GM19468 (cell line): ENCODE measurements at regions not wholly inside any gene's neighbourhood (a gene's known extent, or its start where the extent isn't known, plus 50 kb on each side); places are given as distances from the start of the nearest gene placed in this dataset.

Experiments used
- ATAC-seq: cut with Tn5 transposase; IDR thresholded peaks from one replicate; pipeline ENCODE4 v1.9.1; 2021; ENCODE audit warnings: mild to moderate bottlenecking, moderate library complexity, moderate number of reproducible peaks; ENCODE audit not compliant: unreplicated experiment; ENCODE audit errors: extremely low read depth

DNA sequence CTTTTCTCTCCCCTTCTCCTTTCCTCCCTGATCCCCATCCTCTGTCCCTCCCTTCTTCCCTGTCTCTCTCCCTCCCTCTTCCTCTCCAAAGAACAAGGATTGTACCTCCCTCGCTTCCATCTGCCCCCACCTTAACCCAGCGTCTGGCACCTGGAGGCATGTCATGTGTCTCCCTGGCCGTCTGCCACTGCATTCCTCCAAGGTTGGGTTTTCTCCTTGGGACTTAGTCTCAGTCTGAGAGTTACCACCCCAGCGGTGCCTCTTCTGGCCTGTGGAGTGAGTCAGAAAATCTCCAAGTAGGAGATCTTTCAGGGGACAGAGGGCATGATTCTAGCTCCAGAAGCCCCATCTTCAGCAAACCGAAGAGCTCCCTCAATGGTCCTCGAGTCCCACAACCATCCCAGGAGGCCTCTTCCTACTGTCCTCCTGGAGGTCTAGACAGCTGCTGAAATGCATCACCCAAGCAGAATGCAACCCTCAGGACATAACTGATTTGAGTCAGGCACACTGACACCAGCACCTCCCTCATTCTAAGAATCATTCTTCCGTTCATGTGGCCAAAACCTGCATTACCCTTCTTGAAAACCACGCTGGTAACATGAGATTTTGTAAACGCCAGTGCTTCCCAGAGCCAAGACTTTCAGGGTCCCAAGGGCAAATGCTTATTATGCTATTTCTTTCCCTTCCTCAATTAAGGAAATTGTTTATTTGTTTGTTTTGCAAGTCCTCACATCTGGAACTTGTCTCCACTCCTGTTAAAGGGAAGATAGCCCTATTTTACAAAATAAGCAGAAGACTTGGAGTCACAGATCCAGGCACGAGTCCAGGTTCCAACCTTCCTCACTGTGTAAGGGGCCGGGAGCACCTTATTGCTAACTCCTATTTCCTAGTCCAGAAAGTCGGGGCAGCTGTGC is 463.2 kb downstream of the BCL11B start:
- ATAC-seq: no peak

DNA sequence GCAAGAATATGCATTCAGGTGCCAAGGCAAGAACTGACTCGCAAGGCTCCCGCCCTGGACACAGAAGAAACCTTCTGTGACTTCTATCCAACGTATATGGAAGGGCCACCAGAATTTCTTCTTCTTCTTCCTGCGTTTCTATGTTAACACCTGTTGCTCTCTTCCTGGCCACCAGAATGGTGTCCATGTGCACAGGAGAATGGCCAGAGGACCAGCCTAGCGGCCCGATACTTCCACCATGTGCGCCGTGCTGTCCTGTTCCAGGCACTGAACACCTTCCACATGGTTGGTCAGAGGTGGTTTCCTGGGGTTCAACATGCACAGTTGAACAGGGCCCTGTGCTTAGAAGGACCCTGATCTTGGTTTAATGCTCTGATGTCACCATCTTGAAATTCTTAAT is 455.8 kb downstream of the BCL11B start:
- no peak for ATAC-seq

DNA sequence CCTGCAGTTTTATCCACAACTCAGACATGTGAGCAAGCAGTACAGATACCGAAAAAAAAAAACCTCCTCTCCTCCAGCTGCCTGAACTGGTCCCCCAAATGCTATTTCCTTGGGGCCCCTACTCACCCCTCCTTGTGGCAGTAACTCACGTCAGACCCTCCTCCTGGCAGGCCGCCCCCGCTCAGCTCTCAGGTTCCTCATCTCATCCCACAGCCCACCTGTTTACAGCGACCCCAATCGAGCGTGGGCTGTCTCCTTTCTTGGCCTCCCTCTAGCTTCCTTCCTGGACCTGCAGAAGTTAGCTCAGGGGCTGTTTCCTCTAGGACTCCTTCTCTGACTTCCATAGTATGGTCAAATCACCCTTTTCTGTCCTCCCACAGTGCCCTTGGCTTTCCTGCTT is 455.3 kb downstream of the BCL11B start:
- no peak for ATAC-seq

DNA sequence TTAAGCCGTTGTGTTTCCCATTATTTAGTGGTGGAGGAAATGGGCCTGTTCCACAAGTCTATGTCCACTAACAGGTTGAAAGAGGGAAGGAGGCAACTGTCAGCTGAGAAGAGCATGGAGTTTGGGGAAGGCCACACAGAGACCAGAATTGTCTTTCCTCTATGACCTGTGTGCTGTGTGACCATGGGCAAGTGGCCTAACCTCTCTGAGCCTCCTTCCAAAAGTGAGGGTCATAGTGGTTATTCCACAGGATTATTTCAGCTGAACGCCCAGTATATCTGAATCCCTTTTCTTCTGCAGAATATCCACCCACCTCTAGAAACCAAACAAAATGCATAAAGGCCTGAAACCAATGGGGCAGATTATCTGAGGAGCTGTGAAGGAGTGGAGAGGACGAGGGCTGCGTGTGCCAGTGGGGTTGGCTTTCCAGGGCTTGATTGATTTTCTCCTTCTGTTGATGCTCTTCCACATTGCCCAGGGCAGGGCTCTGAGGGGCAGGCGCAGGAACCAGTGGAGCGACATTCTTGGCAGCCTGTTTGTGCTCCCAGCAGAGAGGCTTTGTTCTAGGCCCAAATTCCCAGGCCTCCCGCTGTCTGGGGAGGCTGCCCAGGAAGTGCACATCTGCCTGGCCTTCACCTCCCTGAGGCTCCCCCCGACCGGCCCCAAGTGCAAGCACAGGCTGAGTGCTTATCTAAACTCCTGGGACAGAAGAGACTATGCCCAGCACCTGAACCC is 452.7 kb downstream of the BCL11B start:
- no peak for ATAC-seq

DNA sequence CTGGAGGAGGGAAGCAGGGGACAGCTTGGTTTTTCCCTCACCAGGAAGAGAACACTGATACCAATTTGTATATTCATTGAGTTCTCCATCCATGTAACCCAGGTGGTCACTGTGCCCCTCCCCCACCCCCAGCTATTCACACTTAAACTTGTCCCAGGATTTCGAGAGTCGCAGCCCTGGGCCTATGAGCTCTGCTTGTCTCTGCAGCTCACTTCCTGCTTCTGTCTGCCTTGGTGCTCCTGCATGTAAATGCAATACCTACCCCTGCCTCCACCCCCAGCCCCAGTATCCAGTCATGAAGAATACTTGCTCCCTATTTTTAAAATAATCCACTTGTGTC is 452.2 kb downstream of the BCL11B start:
- ATAC-seq: no peak

DNA sequence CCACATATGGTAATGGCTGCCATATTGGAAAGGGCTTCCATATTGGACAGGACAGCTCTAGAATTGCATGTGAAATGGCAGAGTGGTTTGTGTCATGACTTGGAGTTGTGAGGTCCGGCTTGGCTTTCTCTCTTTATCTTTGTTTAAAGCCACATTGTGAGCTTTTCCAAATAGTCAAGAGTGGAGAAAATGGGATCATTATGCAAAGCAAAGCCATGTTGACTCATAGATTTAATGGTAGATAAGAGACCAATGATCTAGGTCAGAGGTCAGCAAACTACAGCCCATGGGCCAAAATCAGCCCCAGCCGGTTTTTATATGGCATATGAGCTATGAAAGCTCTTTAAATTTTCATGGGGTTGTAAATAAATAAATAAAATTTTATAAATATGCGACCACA is 449.1 kb downstream of the BCL11B start:
- no peak for ATAC-seq

DNA sequence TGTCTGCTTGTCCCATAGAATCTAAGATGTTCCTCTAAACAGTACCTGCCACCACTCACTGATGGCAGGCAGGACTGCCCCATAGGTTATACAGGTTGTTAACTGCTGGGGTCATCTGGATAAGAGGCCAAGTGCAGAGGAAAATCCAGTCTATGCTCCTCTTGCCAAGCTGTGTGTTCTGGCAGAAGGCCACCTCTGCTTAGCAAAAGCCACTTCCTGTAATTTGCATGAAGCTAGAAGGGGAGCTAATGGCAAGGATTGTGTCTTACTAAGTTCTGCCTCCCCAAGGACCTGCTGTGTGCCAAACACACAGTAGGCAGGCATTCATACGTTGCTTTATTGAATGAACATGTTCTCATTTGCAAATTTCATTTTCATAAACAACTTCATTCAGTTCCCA is 445.4 kb downstream of the BCL11B start:
- ATAC-seq: no peak

DNA sequence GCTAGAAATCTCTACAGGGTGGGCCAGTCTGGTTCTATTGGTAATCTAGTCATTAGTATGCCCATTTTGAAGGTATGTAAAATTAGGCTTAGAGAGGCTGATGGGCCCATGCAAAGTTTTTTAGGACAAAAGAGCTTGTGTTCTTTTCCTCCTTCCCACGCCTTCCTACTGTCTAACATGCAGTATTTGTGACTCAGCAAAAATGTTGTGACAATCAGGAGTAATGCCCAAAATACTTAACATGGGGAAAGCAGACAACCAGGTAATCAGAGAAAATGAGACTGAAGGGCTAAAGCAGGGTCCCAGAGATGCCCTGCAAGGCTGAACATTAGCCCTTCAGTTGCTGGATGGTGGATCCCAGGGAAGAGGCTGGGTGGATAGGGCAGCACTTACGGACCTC is 437.9 kb downstream of the BCL11B start:
- no peak for ATAC-seq

DNA sequence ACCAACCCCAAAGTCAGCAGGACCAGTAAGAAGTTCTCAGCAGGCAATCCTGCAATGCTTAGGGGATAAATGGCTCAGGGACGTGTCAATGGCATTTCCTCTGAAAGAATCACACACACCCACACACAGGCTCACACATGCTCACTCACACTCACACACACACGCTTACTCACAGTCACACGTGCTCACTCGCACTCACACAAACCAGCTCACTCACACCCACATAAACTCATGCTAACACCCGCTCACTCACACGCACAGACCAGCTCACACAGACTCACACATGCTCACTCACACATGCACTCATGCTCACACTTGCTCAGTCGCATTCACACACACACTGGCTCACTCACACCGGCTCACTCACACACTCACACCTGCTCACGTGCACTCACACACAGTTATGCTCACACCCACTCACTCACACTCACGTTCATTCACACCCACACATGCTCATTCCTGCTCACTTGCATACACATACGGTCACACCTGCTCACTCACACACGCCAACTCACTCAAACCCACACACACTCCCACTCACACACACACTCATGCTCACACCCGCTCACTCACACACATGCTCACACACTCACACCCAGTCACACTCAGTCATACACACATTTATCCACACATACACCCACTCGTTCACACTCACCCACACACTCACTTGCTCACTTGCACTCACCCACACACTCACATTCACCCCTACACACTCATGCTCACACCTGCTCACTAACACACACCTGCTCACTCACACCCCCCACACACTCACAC is 436.8 kb downstream of the BCL11B start:
- ATAC-seq: no peak

DNA sequence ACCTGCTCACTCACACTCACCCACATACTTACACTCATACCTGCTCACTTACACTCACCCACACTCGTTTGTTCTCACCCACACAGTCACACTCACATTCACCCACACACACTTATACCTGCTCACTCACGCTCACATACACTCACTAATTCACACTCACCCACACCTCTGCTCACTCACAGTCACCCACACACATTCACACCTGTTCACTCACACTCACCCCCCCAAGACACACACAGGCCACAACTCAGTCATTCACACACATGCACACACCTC is 436.2 kb downstream of the BCL11B start:
- ATAC-seq: no peak

DNA sequence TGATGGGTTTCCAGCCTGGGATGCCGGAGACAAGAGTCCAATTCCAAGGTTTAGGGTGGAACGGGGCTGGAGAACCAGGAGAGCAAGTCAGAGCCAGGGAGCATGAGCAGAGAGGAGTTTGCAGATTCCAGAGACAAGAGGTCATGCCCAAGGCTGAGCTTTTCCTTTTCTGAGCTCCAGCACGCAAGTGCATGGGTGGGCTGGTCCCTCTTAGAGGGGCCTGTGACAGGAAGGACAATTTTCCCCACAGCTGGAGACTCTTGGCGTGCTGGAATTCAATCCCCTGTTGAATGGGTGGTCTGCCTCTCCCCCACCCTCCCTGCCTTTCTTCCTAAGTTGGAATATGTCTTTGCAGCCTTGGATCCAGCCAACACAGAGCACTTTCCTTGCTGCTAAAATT is 431.9 kb downstream of the BCL11B start:
- ATAC-seq: no peak

DNA sequence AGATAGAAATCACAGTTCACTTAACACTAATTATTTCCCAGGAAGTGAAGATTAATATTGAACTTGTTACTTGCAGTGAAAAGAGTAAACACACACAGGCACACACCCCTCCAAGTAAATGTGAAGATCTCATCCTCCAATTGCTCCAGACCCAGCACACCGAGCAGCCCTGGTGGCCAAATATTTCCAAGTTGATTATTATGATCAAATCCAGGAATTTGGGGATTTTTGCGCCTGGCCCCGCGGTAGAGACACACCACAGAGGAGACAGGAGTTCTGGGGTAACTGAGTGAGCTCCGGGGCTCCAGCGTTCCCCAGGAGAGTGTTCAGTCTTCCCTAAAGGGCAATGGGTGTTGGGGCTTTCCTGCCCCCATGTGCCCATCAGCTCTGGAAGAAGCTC is 431.5 kb downstream of the BCL11B start:
- no peak for ATAC-seq

DNA sequence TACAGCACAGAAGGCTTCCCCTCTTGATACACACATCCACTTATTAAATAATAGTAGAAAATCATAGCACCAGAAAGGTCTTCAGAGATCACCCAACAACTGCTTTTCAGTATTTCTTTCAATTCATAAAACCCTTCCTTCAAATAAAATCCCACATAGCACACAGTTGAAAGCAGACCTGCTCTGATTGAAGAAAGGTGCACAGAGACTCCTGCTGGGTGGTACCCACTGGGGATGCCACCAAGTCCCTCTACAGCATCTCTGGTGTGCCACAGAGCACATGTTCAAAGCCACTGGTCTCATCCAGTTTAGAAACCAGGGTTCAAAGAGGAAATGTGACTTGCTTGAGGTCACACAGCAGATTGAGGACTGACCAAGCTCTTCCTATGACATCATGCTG is 427.5 kb downstream of the BCL11B start:
- ATAC-seq: no peak

DNA sequence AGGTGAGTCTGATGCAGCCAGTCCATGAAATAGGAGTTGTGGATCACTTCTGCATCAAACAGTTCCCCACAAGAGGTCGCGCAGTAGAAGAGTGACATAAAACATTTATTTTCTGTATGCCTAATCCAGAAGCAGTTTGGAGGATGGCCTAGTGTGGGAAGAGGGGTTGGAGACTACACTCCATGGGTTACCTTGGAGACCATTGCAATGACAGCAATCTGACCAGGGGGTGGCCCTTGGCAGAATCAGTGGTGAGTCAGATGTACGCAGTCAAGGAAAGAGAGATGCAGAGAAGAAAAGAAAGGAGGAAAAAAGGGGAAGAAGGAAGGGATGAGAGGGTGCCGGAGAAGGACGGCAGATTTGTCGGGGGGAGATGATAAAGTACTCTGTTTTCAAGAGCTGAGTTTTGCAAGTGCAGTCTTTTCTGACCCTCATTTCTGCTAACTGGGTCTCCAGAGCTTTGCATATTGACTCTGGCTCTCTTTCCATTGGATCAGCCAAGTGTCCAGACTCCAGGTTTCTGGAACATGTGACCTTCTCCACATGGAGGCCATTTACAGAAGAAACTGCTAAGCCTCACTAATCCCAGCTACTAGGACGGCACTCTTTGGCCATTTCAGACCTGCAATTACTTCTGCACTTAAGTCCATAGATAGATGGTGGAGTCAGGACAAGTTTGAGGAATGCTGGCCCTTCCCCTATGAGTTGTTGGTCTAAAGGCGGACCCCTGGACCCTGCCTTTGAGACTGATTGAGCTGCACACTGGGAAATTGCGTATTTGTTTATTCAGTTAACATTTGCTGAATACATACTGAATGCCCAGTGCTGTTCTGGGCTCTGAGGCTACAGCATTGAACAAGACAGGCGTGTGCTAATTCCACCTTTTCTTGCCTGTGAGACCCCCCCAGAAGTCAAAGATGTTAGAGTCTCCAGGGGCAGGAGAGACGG is 424.2 kb downstream of the BCL11B start:
- ATAC-seq: no peak

DNA sequence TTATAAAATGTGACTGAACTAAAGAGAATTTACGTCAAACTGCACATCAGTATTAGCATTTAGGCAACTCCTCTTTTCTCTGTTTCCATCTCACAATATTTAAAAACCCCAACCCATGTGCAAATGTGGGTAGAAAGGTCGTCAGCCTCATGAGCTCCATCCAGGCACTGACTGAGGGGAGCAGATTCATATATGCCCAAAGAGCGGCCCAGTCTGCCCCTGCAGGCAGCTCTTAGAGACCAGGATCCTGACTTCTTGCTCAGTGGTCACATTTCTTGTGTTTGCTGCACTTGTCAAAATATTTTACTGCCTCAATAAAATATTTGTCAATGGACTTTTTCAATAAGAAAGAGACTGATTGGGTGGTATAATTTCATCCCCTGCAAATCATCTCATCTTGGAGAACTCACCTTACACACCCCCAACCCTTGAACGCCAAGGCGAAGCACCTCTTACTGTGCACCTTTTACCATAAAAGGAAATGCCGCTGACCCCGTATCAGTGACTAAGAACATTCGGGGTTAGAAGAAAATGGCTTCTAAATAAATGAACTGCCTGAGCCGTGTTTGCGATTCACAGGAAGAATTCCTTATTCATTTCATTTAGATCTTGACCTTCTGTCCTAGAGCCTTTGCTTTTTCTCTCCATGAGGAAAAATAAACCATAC is 418.8 kb downstream of the BCL11B start:
- no peak for ATAC-seq

DNA sequence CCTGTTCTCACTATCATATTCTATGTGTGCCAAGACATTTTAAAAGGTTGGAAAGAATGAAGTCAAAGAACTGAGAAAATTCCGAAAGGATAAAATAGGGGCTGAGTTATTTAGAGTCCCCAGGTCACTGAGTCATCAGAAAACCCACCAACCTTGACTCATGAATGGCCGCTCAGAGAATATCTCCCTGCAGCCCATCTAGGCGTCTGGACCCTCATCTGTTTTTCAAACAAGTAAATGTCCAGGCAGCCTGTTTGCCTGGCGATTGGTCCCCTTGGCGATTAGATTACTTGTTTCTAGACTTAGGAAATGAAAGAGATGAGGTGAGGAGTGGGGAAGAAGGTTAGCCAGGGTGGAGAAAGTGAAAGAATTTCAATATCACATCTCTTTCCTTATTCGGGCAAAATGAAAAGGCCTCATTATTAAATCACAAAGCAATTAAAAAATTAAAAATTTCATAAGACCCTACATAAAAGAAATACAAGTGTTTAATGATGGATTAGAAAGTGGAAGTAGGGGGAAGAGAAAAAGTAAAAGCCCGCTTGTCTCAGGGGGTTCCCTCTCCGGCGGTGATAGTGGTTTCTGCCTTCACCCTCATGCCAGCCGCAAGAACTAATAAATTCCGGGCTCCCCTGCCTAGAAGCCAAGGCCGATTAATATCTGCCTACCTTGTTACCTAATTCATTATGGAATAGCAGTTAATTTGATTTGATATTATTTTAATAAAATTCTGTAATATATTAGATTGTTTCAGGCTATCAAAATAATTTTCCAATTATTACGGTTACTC is 415.9 kb downstream of the BCL11B start:
- no peak for ATAC-seq

DNA sequence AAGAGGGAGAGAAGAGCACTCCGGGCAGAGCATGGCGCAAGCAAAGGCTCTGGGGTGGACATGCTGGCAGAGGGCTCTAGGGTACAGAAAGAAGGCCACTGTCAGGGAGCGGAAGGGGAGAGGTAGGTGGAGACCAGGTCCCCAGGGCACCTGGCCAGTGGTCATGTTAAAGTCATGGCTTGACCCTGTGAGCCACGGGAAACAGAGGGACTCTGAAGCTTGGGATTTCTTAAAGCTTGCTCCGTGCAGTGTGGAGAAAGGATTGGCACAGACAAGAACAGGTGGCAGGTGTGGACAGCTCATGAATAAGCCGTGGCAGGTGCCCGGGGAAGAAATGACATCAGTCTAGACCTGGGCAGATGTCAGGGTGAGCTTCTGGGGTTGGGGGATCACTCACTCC is 413.8 kb downstream of the BCL11B start:
- ATAC-seq: no peak

DNA sequence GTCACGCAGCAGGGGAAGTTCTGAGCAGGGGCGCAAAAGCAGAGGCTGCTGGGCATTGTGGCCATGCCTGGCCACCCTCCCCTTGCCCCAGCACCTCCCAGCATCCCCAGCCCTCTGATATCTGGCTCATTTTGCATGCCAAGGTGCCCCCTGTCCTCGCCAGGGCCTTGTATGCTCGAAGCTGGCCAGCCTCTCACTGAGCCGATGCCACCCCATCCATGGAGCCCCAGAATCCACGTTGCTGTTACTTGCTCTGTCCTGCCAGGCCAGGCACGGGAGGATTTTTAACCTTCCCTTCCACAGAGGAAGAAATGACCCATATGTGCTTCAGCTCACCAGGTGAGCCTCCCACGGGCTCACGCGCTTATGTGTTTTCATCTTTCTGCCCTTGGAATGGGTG is 413.4 kb downstream of the BCL11B start:
- no peak for ATAC-seq

DNA sequence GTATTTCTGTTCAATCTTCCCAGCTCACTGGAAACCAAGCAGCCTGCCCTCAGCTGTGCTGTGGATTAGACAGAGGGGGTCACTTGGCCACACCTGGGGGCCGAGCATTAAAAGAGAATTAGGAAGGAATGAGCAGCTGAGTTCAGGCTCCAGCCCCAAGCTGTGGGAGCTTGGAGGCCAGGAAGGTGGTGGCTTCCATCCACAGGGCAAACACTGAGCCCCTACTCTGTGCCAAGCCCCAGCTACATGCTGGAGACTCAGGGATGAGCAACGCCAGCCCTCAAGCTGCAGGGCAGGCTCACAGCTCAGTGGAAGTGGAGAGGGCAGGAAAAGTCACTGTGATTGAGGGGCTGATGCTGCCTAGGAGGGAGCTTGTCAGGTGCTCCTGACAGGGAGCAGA is 412.7 kb downstream of the BCL11B start:
- no peak for ATAC-seq
